K562 (cell line): ENCODE measurements at regions not wholly inside any gene's neighbourhood (a gene's known extent, or its start where the extent isn't known, plus 50 kb on each side); places are given as distances from the start of the nearest gene placed in this dataset.

Experiments
- ATAC-seq: fragments of 200-7000 bp; cut with Tn5 transposase; 3 replicates; pipeline ENCODE4 v1.9.1; 2020; ENCODE audit warnings: moderate library complexity
- BruUV-seq: library from RNA; stranded (reverse); fragments of 400-500 nt; replicated peaks from 2 replicates; lab custom pipeline; 2021; lab: Mats Ljungman, UMichigan
- CTCF ChIA-PET: fragments of 300-600 bp; formaldehyde crosslinking; extraction: SDS; loops from one replicate; lab custom pipeline; 2021; ENCODE audit warnings: low intra/inter-chr PET ratio; lab: Yijun Ruan, JAX
- POLR2A ChIA-PET: fragments of 300-600, 350-650 bp; sonication (Branson Sonifier 250); formaldehyde crosslinking; extraction: SDS; loops from one replicate; lab custom pipeline; 2021; ENCODE audit warnings: antibody characterized with exemption, inconsistent platforms; lab: Yijun Ruan, JAX
- DNase-seq, 4 experiments: peaks; one replicate each; pipeline versions ENCODE4 v3.0.0 to v3.0.0-alpha.2; 2011 to 2018; ENCODE audit warnings: low spot score in 3 of 4, mixed read lengths in 3 of 4; ENCODE audit errors: extremely low read depth in 1 of 4
- FAIRE-seq: peaks from 2 replicates; lab custom pipeline; 2011; peaks lifted over from hg19 to GRCh38; lab: Jason Lieb, UNC
- H2AFZ ChIP-seq: 2 replicates; pipeline ENCODE4 v1.6.0; 2011; ENCODE audit warnings: low read depth, low read length, control low read depth, inconsistent platforms
- H3K27ac ChIP-seq: fragments of 200-600 bp; 3 replicates; pipeline ENCODE4 v1.8.0; 2011; ENCODE audit warnings: low read depth, mild to moderate bottlenecking, control low read depth, inconsistent platforms, low read length, moderate library complexity, mixed read lengths; ENCODE audit errors: extremely low read depth
- H3K27me3 ChIP-seq, 2 experiments: fragments of 300-600 bp in 1 of 2; 2 replicates in 1 of 2; 3 replicates in 1 of 2; pipeline versions ENCODE4 v1.6.0 to v1.8.0; 2011; ENCODE audit warnings: inconsistent platforms in 2 of 2, low read length in 2 of 2, mild to moderate bottlenecking in 1 of 2, mixed read lengths in 1 of 2, moderate library complexity in 1 of 2; ENCODE audit not compliant: control insufficient read depth in 2 of 2, insufficient read depth in 2 of 2
- H3K36me3 ChIP-seq: fragments of 300-600 bp; 3 replicates; pipeline ENCODE4 v1.8.0; 2011; ENCODE audit warnings: mild to moderate bottlenecking, low read length, inconsistent platforms; ENCODE audit not compliant: control insufficient read depth, insufficient read depth
- H3K4me1 ChIP-seq, 2 experiments: fragments of 200-600 bp in 1 of 2; replicated peaks in 1 of 2; 2 replicates in 1 of 2; 3 replicates in 1 of 2; pipeline versions ENCODE4 v1.5.1 to v1.8.0; 2011; ENCODE audit warnings: inconsistent platforms in 2 of 2, low read length in 2 of 2, mild to moderate bottlenecking in 1 of 2, mixed read lengths in 1 of 2, moderate library complexity in 1 of 2; ENCODE audit not compliant: control insufficient read depth in 2 of 2, insufficient read depth in 2 of 2
- H3K4me2 ChIP-seq: 2 replicates; pipeline ENCODE4 v1.6.1; 2011; ENCODE audit warnings: low read length, control low read depth, inconsistent platforms, mixed read lengths; ENCODE audit not compliant: insufficient read depth
- H3K4me3 ChIP-seq: fragments of 200-600 bp; sonication (generic), shearing (Covaris generic); 2 replicates; pipeline ENCODE4 v1.5.1; 2016; ENCODE audit warnings: control low read depth, inconsistent platforms
- H3K79me2 ChIP-seq: fragments of 200-600 bp; 3 replicates; pipeline ENCODE4 v1.8.0; 2011; ENCODE audit warnings: low read length, inconsistent platforms; ENCODE audit not compliant: control insufficient read depth, insufficient read depth
- H3K9ac ChIP-seq, 2 experiments: 2 replicates each; pipeline versions ENCODE4 v1.6.0 to v1.6.1; 2011; ENCODE audit warnings: low read depth in 2 of 2, low read length in 2 of 2, control low read depth in 1 of 2, inconsistent platforms in 1 of 2, mild to moderate bottlenecking in 1 of 2, mixed read lengths in 1 of 2; ENCODE audit not compliant: insufficient read depth in 1 of 2
- H3K9me1 ChIP-seq: one replicate; pipeline ENCODE4 v1.6.0; 2011; ENCODE audit warnings: inconsistent platforms, mild to moderate bottlenecking, low read length, moderate library complexity; ENCODE audit not compliant: control insufficient read depth, insufficient read depth
- H3K9me3 ChIP-seq: replicated peaks from 2 replicates; pipeline ENCODE4 v1.5.1; 2011; ENCODE audit warnings: low read depth, low read length, inconsistent platforms; ENCODE audit not compliant: control insufficient read depth, insufficient read depth
- H4K20me1 ChIP-seq: replicated peaks from 2 replicates; pipeline ENCODE4 v1.6.1; 2011; ENCODE audit warnings: low read length, inconsistent platforms, mixed read lengths; ENCODE audit not compliant: control insufficient read depth, insufficient read depth
- CEBPG ChIP-seq, 3 experiments: fragments of 200-800 bp in 1 of 3; sonication (Bioruptor generic) in 1 of 3; sonication (generic) in 1 of 3; formaldehyde crosslinking in 1 of 3; IDR thresholded peaks in 2 of 3; conservative IDR thresholded peaks in 1 of 3; 2 replicates each; pipeline versions ENCODE4 v1.6.1 to v1.8.0; 2016 to 2022; ENCODE audit warnings: missing compliant biosample characterization in 2 of 3, missing genetic modification characterization in 2 of 3, mild to moderate bottlenecking in 1 of 3, missing genetic modification reagents in 1 of 3
- FOXJ3 ChIP-seq: sonication (generic); formaldehyde crosslinking; IDR thresholded peaks from 2 replicates; pipeline ENCODE4 v1.4.0; 2020; ENCODE audit warnings: mild to moderate bottlenecking, missing genetic modification reagents
- MAX ChIP-seq: sonication (generic); formaldehyde crosslinking; IDR thresholded peaks from 2 replicates; pipeline ENCODE4 v1.9.0; 2022; ENCODE audit warnings: mild to moderate bottlenecking, missing genetic modification reagents
- MEIS2 ChIP-seq: fragments of 450-650 bp; IDR thresholded peaks from 2 replicates; pipeline ENCODE4 v1.6.1; 2014; ENCODE audit warnings: mild to moderate bottlenecking; ENCODE audit not compliant: partially characterized antibody
- NBN ChIP-seq: fragments of 450-650 bp; IDR thresholded peaks from 2 replicates; pipeline ENCODE4 v1.6.1; 2016; ENCODE audit warnings: low read depth, mild to moderate bottlenecking
- POLR2AphosphoS5 ChIP-seq: IDR thresholded peaks from 2 replicates; pipeline ENCODE4 v1.6.1; 2011; ENCODE audit warnings: mild to moderate bottlenecking, low read depth, low read length, moderate library complexity; ENCODE audit not compliant: control insufficient read depth, insufficient read depth
- RBM14 ChIP-seq: fragments of 200-400 bp; formaldehyde crosslinking; IDR thresholded peaks from 2 replicates; pipeline ENCODE4 v1.6.1; 2018; ENCODE audit warnings: low read depth, mild to moderate bottlenecking, low read length, moderate library complexity, borderline replicate concordance; ENCODE audit not compliant: insufficient read depth
- SMAD4 ChIP-seq: fragments of 250-450 bp; sonication (Bioruptor Pico); conservative IDR thresholded peaks from 2 replicates; pipeline ENCODE4 v1.8.0; 2021; ENCODE audit warnings: inconsistent platforms, mild to moderate bottlenecking, moderate library complexity
- ZNF444 ChIP-seq: fragments of 250-450 bp; sonication (Bioruptor Pico); IDR thresholded peaks from 2 replicates; pipeline ENCODE4 v1.4.0; 2020; ENCODE audit warnings: mild to moderate bottlenecking, moderate library complexity
- in situ Hi-C: fragments of 300-500 bp; cut with MboI; formaldehyde crosslinking; loops from 4 replicates; pipeline ENCODE4 v1.15.0; 2018; ENCODE audit warnings: inconsistent platforms, mixed read lengths
- intact Hi-C: fragments of 100-400 bp; cut with micrococcal nuclease; formaldehyde crosslinking; loops from 2 replicates; pipeline ENCODE4 v1.14.2; 2022
- TF ChIP-seq, protein P1 (sequence below): sonication (generic); formaldehyde crosslinking; IDR thresholded peaks from 2 replicates; pipeline ENCODE4 v1.8.0; 2022; ENCODE audit warnings: missing genetic modification reagents, mild to moderate bottlenecking, moderate library complexity, borderline replicate concordance

- TF ChIP-seq FOXJ3 (CRISPR knock-in tag) (no peak), RBM14 (no peak), POLR2AphosphoS5 (no peak), MAX (no peak), ZNF444 (CRISPR knock-in tag) (no peak), SMAD4 (CRISPR knock-in tag) (no peak), MEIS2 (no peak), CEBPG (CRISPR knock-in tag; IDR thresholded peaks at IDR 0.05) (no peak), CEBPG (tag; conservative IDR thresholded peaks at IDR 0.05 in 1 of 2, IDR thresholded peaks at IDR 0.05 in 1 of 2) (no peak), NBN (no peak)
- TF ChIP-seq, protein P1, sequence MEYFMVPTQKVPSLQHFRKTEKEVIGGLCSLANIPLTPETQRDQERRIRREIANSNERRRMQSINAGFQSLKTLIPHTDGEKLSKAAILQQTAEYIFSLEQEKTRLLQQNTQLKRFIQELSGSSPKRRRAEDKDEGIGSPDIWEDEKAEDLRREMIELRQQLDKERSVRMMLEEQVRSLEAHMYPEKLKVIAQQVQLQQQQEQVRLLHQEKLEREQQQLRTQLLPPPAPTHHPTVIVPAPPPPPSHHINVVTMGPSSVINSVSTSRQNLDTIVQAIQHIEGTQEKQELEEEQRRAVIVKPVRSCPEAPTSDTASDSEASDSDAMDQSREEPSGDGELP (CRISPR knock-in tag): no peak
- TF ChIP-seq, all 486 proteins: peak for 0
- no TSS peak for BruUV-seq
- no peaks in the 10 kb centered on the region for H3K27me3 ChIP-seq
- H3K4me2 ChIP-seq: no peak overlapping the region
- no peak overlapping the region for H3K4me3 ChIP-seq
- no peaks in the 10 kb centered on the region for H3K4me1 ChIP-seq
- no peaks in the 10 kb centered on the region for H3K36me3 ChIP-seq
- H3K79me2 ChIP-seq: no peaks in the 10 kb centered on the region
- no peak overlapping the region for H3K9ac ChIP-seq
- DNase-seq (no peak), FAIRE-seq (no peak), ATAC-seq (no peak)
- H3K9me1 ChIP-seq: no peaks in the 10 kb centered on the region
- ChIA-PET POLR2A (no interaction called here), CTCF (no interaction called here)
- H2AFZ ChIP-seq: no peak overlapping the region
- in situ Hi-C loops (no loop called here), intact Hi-C loops (no loop called here)
- no peak overlapping the region for H3K27ac ChIP-seq
- peaks cover 3% of the 10 kb centered on the region; the same call in 1 of the 2 replicates for H3K9me3 ChIP-seq
- H4K20me1 ChIP-seq: no peaks in the 10 kb centered on the region
These were observed 555.6 kb downstream of the CCER1 start for GRCh38 chr12:90399357-90399756.
